Stomach (tissue), 4 donors: ENCODE measurements at regions not wholly inside any gene's neighbourhood (a gene's known extent, or its start where the extent isn't known, plus 50 kb on each side); places are given as distances from the start of the nearest gene placed in this dataset.

ENCODE experiments used
- POLR2AphosphoS5 ChIP-seq, 3 donors: sonication (generic); formaldehyde crosslinking; IDR thresholded peaks; one replicate each; pipeline ENCODE4 v1.6.1; 2016; ENCODE audit warnings: antibody characterized with exemption in 3 of 3
- TF ChIP-seq, protein P1 (sequence below), 7 experiments: fragments of 450-650 bp in 4 of 7; fragments of 200-600 bp in 3 of 7; sonication (generic) in 3 of 7; IDR thresholded peaks; one replicate each; pipeline ENCODE4 v1.5.1; 2016 to 2019; ENCODE audit warnings: antibody characterized with exemption in 7 of 7, control low read depth in 2 of 7, mild to moderate bottlenecking in 1 of 7

GRCh38 chr22:22789233-22789921 is 98.2 kb upstream of the IGLL5 start:
- TF ChIP-seq, protein P1, sequence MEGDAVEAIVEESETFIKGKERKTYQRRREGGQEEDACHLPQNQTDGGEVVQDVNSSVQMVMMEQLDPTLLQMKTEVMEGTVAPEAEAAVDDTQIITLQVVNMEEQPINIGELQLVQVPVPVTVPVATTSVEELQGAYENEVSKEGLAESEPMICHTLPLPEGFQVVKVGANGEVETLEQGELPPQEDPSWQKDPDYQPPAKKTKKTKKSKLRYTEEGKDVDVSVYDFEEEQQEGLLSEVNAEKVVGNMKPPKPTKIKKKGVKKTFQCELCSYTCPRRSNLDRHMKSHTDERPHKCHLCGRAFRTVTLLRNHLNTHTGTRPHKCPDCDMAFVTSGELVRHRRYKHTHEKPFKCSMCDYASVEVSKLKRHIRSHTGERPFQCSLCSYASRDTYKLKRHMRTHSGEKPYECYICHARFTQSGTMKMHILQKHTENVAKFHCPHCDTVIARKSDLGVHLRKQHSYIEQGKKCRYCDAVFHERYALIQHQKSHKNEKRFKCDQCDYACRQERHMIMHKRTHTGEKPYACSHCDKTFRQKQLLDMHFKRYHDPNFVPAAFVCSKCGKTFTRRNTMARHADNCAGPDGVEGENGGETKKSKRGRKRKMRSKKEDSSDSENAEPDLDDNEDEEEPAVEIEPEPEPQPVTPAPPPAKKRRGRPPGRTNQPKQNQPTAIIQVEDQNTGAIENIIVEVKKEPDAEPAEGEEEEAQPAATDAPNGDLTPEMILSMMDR (IDR thresholded peaks at IDR 0.05) = no peak
- no peak for TF ChIP-seq POLR2AphosphoS5 (IDR thresholded peaks at IDR 0.05)
